ENCODE measurements at regions not wholly inside any gene's neighbourhood (a gene's known extent, or its start where the extent isn't known, plus 50 kb on each side); places are given as distances from the start of the nearest gene placed in this dataset.

GRCh38 chr5:155129513-155129880 lies 115.9 kb downstream of the KIF4B start:
- TF ChIP-seq CTCF (IDR thresholded peaks at IDR 0.05; ENCODE audit: low read depth, low read length, missing input control) (no peak), RXRA (IDR thresholded peaks at IDR 0.05) (no peak), HNF4A (conservative IDR thresholded peaks at IDR 0.05) (no peak), RAD21 (IDR thresholded peaks at IDR 0.05) (no peak), YY1 (IDR thresholded peaks at IDR 0.05) (no peak), SP1 (IDR thresholded peaks at IDR 0.05) (no peak), REST (IDR thresholded peaks at IDR 0.05) (no peak), NR2F2 (IDR thresholded peaks at IDR 0.05) (no peak), TAF1 (conservative IDR thresholded peaks at IDR 0.05) (no peak), FOXA2 (IDR thresholded peaks at IDR 0.05) (no peak), JUND (IDR thresholded peaks at IDR 0.05) (no peak), ZBTB33 (IDR thresholded peaks at IDR 0.05) (no peak), EGR1 (IDR thresholded peaks at IDR 0.05; ENCODE audit: low read depth in 2 of 2) (no peak)
- TF ChIP-seq, protein P1, sequence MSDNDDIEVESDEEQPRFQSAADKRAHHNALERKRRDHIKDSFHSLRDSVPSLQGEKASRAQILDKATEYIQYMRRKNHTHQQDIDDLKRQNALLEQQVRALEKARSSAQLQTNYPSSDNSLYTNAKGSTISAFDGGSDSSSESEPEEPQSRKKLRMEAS (IDR thresholded peaks at IDR 0.05) = no peak

Measured in liver (tissue), 3 donors.